OCI-LY7 (cell line): ENCODE measurements at regions not wholly inside any gene's neighbourhood (a gene's known extent, or its start where the extent isn't known, plus 50 kb on each side); places are given as distances from the start of the nearest gene placed in this dataset.

Source experiments
- BruUV-seq: library from RNA; stranded (reverse); fragments of 400-500 nt; replicated peaks from 2 replicates; lab custom pipeline; 2021; lab: Mats Ljungman, UMichigan
- CTCF ChIA-PET: fragments of 300-600 bp; sonication (Branson Sonifier 250); formaldehyde crosslinking; loops from one replicate; lab custom pipeline; 2022; ENCODE audit warnings: antibody characterized with exemption; ENCODE audit not compliant: unreplicated experiment; lab: Charles Lee
- POLR2A ChIA-PET: fragments of 300-600 bp; sonication (Branson Sonifier 250); formaldehyde crosslinking; loops from one replicate; lab custom pipeline; 2022; ENCODE audit warnings: antibody characterized with exemption; lab: Charles Lee
- DNase-seq: peaks from one replicate; pipeline ENCODE4 v3.0.0-alpha.2; 2015; ENCODE audit warnings: low spot score
- H2AFZ ChIP-seq: fragments of 200-600 bp; sonication (generic), shearing (Covaris generic); 2 replicates; pipeline ENCODE4 v1.6.1; 2014; ENCODE audit warnings: mild to moderate bottlenecking, antibody characterized with exemption, low read length, moderate library complexity
- H3K27ac ChIP-seq: fragments of 200-600 bp; sonication (generic); 2 replicates; pipeline ENCODE4 v1.5.1; 2014; ENCODE audit warnings: mixed run types, low read depth, mild to moderate bottlenecking, moderate library complexity, low read length, inconsistent platforms; ENCODE audit not compliant: poor library complexity, severe bottlenecking
- H3K36me3 ChIP-seq: fragments of 200-600 bp; sonication (generic); 2 replicates; pipeline ENCODE4 v1.6.1; 2014; ENCODE audit warnings: mild to moderate bottlenecking, antibody characterized with exemption, low read length, moderate library complexity, mixed read lengths; ENCODE audit not compliant: insufficient read depth
- H3K4me1 ChIP-seq: fragments of 200-600 bp; sonication (generic); 2 replicates; pipeline ENCODE4 v1.5.1; 2014; ENCODE audit warnings: mild to moderate bottlenecking, low read length; ENCODE audit not compliant: insufficient read depth, poor library complexity, severe bottlenecking
- H3K4me2 ChIP-seq: fragments of 200-600 bp; sonication (generic); 2 replicates; pipeline ENCODE4 v1.6.1; 2014; ENCODE audit warnings: mild to moderate bottlenecking, low read length
- H3K4me3 ChIP-seq: fragments of 200-600 bp; sonication (generic); 2 replicates; pipeline ENCODE4 v1.5.1; 2014; ENCODE audit warnings: mild to moderate bottlenecking, low read depth, low read length; ENCODE audit not compliant: poor library complexity, severe bottlenecking
- H3K79me2 ChIP-seq: fragments of 200-600 bp; sonication (generic); 2 replicates; pipeline ENCODE4 v1.6.1; 2016; ENCODE audit warnings: low read depth, mild to moderate bottlenecking, low read length, moderate library complexity, mixed read lengths; ENCODE audit not compliant: insufficient read depth
- H3K9me2 ChIP-seq: fragments of 200-600 bp; sonication (generic); 2 replicates; pipeline ENCODE4 v1.6.1; 2016; ENCODE audit warnings: mild to moderate bottlenecking, low read length, mixed read lengths; ENCODE audit not compliant: insufficient read depth
- H3K9me3 ChIP-seq: fragments of 200-600 bp; sonication (generic); 2 replicates; pipeline ENCODE4 v1.6.1; 2014; ENCODE audit warnings: mild to moderate bottlenecking, mixed run types, low read length, mixed read lengths
- H4K20me1 ChIP-seq: fragments of 200-600 bp; sonication (generic); 2 replicates; pipeline ENCODE4 v1.6.1; 2014; ENCODE audit warnings: mild to moderate bottlenecking, antibody characterized with exemption, low read length, moderate library complexity, mixed read lengths; ENCODE audit not compliant: insufficient read depth
- CTCF ChIP-seq: fragments of 200-600 bp; sonication (generic); conservative IDR thresholded peaks from 2 replicates; pipeline ENCODE4 v1.5.1; 2014; ENCODE audit warnings: mild to moderate bottlenecking, antibody characterized with exemption, low read length, moderate library complexity, mixed read lengths
- EZH2phosphoT487 ChIP-seq: fragments of 200-600 bp; sonication (generic); IDR thresholded peaks from 2 replicates; pipeline ENCODE4 v1.6.1; 2018; ENCODE audit warnings: low read depth, borderline replicate concordance, mild to moderate bottlenecking, mixed run types, antibody characterized with exemption, low read length, moderate library complexity, mixed read lengths
- intact Hi-C: fragments of 100-400 bp; cut with micrococcal nuclease; formaldehyde crosslinking; loops from one replicate; pipeline ENCODE4 v1.10.0; 2022; ENCODE audit not compliant: unreplicated experiment

- no TSS peak for BruUV-seq
- H3K36me3 ChIP-seq, result no peaks in the 10 kb centered on the region
- CTCF ChIA-PET, result no interaction called here
Measured at GRCh38 chrX:39372115-39372514, 570.9 kb downstream of the MID1IP1 start.

GRCh38 chrX:39377157-39377556 is 575.9 kb downstream of the MID1IP1 start:
- Histone ChIP-seq H3K4me3 (no peak overlapping the region), H2AFZ (no peak overlapping the region), H3K27ac (no peak overlapping the region), H3K79me2 (no peaks in the 10 kb centered on the region), H4K20me1 (no peaks in the 10 kb centered on the region), H3K4me1 (no peaks in the 10 kb centered on the region), H3K4me2 (no peak overlapping the region), H3K9me3 (no peaks in the 10 kb centered on the region), H3K36me3 (no peaks in the 10 kb centered on the region), H3K9me2 (no peaks in the 10 kb centered on the region)
- DNase-seq, result no peak
- POLR2A ChIA-PET, result no interaction called here
- BruUV-seq, result no TSS peak
- CTCF ChIA-PET, result no interaction called here
- TF ChIP-seq CTCF (no peak), EZH2phosphoT487 (no peak)
- intact Hi-C loops, result no loop called here

More at GRCh38 chrX:39372115-39372514, 570.9 kb downstream of the MID1IP1 start:
- intact Hi-C loops, result no loop called here
- no peaks in the 10 kb centered on the region for H4K20me1 ChIP-seq
- H2AFZ ChIP-seq, result no peak overlapping the region
- no peaks in the 10 kb centered on the region for H3K4me1 ChIP-seq
- no peaks in the 10 kb centered on the region for H3K9me3 ChIP-seq
- POLR2A ChIA-PET, result no interaction called here
- no peak for TF ChIP-seq EZH2phosphoT487
- TF ChIP-seq CTCF, result no peak
- no peaks in the 10 kb centered on the region for H3K79me2 ChIP-seq
- no peaks in the 10 kb centered on the region for H3K9me2 ChIP-seq
- DNase-seq, result no peak
- H3K4me2 ChIP-seq, result no peak overlapping the region
- H3K4me3 ChIP-seq, result no peak overlapping the region
- H3K27ac ChIP-seq, result no peak overlapping the region

- BruUV-seq, result no TSS peak
- no peaks in the 10 kb centered on the region for H3K4me1 ChIP-seq
- no peaks in the 10 kb centered on the region for H3K36me3 ChIP-seq
- H3K9me2 ChIP-seq, result no peaks in the 10 kb centered on the region
- no peaks in the 10 kb centered on the region for H3K79me2 ChIP-seq
- no peak overlapping the region for H3K4me3 ChIP-seq
- H3K4me2 ChIP-seq, result no peak overlapping the region
- CTCF ChIA-PET, result no interaction called here
- H4K20me1 ChIP-seq, result no peaks in the 10 kb centered on the region
- no peak for TF ChIP-seq CTCF
- TF ChIP-seq EZH2phosphoT487, result no peak
- H3K27ac ChIP-seq, result no peak overlapping the region
- no peak for DNase-seq
- no peak overlapping the region for H2AFZ ChIP-seq
- POLR2A ChIA-PET, result no interaction called here
- intact Hi-C loops, result no loop called here
- no peaks in the 10 kb centered on the region for H3K9me3 ChIP-seq
Measured at GRCh38 chrX:39377773-39378172, 576.5 kb downstream of the MID1IP1 start.
